ENCODE measurements at regions not wholly inside any gene's neighbourhood (a gene's known extent, or its start where the extent isn't known, plus 50 kb on each side); places are given as distances from the start of the nearest gene placed in this dataset.

DNA sequence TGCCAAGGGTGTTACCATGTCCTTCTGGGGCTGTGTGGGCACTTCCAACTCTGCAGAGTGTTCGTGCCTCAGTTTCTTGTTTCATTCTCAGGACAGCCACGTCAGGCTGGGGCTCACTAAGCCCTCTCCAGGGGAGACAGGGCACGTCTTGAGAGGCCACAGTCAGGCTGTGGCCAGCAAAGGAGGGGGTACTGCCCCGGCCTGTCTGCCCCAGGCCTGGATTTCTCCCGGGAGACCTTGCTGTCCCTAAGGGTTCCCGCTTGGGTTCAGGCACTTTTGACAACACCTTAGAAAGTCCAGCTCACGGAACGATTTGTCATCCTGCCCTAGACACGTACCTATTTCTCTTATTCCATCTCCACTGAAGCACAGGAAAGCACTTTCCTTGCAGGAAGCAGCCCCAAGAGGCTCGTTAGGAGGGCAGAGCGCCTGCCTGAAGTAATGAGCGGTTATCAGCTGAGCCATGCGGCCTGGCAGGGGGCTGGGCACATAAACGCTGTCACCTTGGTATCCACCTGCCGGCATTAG, 290.4 kb upstream of the RTL1 start:
- Histone ChIP-seq H3K27ac (no peak overlapping the region), H3K4me1 (no peaks in the 10 kb centered on the region), H3K36me3 (no peaks in the 10 kb centered on the region), H3K4me3 (no peak overlapping the region), H3K27me3 (no peaks in the 10 kb centered on the region), H3K9me3 (no peaks in the 10 kb centered on the region), H3K9ac (ENCODE audit: low read depth in 2 of 2, low read length in 2 of 2) (no peak overlapping the region)
- no peak for TF ChIP-seq CTCF (IDR thresholded peaks at IDR 0.05)
- DNase-seq, result no peak
- intact Hi-C loops (cut with DNase I), result no loop called here

DNA sequence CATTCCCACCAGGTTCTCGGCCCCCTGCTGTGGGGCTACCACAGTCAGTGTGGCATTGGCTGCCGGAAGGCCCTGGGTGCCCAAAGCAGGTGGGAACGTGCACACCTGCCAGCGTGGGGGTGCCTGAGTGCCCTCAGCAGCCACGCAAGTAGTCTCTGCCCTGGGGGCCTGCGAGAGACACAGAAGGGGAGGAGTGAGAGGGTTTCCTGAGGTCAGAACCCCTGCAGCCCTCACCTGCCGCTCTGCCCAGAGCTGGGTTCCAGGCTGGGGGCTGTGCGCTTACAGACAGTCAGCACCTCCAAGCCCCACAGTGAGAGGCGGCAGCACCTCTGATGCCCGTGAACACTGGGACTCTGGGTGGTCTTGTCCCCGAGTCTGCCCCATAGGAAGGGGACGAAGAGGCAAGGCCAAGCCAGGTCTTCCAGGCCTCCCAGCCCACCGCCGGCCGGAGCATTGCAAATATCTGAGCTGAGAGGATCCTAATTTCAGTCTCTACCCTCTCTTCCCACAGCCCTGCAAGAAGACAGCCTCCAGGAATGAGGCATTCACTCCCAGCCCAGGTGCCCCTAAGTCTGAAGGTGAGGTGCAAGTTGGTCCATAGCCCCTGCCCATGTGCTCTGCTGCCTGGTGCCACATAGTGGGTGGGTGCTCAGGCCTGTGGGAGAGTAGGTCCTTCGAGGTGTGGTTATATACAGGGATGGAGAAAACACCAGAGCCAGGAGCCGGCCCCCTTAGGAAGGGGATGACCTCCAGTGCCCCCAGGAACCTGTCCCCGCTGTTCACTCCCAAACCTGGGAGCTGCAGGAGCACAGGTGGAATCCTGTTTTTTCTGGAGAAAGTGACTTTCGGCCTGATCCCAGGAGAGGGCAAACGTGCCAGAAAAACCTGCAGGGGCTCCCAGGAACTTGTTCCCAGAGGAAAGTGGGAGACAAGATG, 291.1 kb upstream of the RTL1 start:
- intact Hi-C loops (cut with DNase I), result no loop called here
- H3K9me3 ChIP-seq, result no peaks in the 10 kb centered on the region
- no peak overlapping the region for H3K27ac ChIP-seq
- no peak overlapping the region for H3K9ac ChIP-seq (ENCODE audit: low read depth in 2 of 2, low read length in 2 of 2)
- H3K36me3 ChIP-seq, result no peaks in the 10 kb centered on the region
- no peaks in the 10 kb centered on the region for H3K27me3 ChIP-seq
- TF ChIP-seq CTCF (IDR thresholded peaks at IDR 0.05), result no peak
- DNase-seq, result no peak
- H3K4me1 ChIP-seq, result no peaks in the 10 kb centered on the region
- no peak overlapping the region for H3K4me3 ChIP-seq

DNA sequence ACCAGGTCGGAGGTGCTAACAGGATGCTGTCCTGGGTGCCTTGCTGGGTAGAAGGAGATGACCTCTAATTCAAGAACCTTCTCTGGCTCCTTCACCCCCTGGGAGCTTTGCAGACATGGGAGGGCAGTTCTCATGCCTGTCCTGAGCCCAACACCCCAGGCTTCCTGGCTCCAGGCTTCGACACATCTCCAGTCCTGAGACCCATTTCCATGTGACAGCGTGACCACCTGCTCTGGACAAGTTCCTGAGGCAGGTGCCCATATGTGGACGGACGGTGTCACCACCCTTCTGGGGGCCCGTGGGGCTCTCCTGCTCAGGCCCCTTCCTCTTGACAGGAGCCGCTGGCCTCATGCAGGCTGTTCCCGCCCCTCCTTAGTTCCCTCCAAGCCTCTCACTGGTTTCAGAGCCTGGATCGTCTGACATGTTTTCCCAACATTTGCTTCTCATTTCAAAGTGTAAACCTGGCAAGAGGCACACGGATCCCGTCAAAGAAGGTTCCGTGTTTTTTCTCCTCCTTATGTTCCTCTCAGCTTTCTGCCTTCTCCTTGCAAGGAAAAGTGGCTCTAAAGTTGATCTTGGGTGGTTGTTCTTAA, 291.9 kb upstream of the RTL1 start:
- TF ChIP-seq CTCF (IDR thresholded peaks at IDR 0.05), result no peak
- DNase-seq, result no peak
- Histone ChIP-seq H3K9me3 (no peaks in the 10 kb centered on the region), H3K9ac (ENCODE audit: low read depth in 2 of 2, low read length in 2 of 2) (no peak overlapping the region), H3K4me3 (no peak overlapping the region), H3K27ac (no peak overlapping the region), H3K27me3 (no peaks in the 10 kb centered on the region), H3K36me3 (no peaks in the 10 kb centered on the region), H3K4me1 (no peaks in the 10 kb centered on the region)
- intact Hi-C loops (cut with DNase I), result no loop called here

DNA sequence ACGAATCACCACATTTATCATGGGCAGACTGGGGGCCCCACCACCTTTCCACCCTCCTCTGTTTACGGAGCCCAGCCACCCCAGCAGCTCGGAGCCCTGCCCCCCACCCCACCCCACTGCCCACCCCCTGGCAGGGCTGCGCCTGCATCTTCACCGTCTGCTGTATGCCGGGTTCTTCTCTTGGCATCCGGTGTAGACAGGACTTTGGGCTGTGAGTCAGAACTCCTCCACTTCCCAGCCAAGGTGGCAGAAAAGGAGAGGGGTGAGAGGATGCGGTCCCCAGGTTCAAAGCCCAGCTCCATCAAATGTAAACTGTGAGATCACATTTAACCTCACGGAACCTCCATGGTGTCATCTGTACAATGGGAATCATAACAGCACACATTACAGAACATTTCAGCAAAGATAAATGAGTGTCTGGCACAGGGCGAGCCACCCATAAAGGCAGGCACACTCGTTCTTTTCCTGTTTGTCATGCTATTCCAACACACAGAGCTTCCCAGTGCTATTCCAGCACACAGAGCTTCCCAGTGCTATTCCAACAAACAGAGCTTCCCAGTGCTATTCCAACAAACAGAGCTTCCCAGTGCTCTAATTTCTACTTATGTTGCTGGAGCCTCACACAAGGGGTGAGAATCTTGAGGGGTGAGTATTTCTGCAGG, 292.7 kb upstream of the RTL1 start:
- Histone ChIP-seq H3K9me3 (no peaks in the 10 kb centered on the region), H3K4me3 (no peak overlapping the region), H3K9ac (ENCODE audit: low read depth in 2 of 2, low read length in 2 of 2) (no peak overlapping the region), H3K27me3 (no peaks in the 10 kb centered on the region), H3K27ac (no peak overlapping the region), H3K36me3 (no peaks in the 10 kb centered on the region), H3K4me1 (no peaks in the 10 kb centered on the region)
- DNase-seq, result no peak
- TF ChIP-seq CTCF (IDR thresholded peaks at IDR 0.05), result no peak
- intact Hi-C loops (cut with DNase I), result no loop called here

DNA sequence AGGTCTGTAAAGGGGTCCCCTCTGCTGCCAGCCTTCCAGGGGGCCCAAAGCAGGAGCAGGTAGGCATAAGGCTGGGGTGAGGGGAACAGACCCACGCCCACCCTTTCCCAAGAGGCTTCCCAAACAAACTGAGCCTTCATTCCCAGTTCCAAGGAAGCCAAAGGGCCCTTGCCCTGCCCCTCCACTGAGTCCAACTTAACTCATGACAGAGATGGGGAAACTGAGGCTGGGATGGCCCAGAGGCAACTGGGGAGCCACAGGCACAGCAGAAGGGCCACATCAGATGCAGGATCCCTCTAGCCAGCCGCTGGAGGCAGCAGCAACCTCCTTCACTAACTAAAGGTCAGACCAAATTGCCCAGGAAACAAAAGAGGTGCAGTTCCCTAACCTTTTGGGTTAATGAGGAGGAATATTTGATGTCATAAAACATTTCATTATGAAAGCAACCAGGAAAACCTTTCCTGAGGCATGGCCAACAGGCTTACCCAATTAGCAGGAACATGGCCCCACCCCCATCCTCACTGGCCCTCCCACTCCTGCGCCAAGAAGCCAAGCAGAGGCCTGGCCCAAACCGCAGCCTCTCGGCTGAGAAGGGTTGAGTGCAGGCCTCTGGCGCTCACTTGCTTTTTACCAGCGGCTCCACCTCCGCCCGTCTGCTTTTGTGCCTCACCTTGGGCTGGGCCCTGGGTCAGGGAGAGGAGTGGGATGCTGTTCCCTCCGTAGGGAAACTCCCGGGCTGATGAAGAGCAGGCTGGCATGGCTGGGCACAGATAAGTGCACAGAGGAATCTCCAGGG, 293.5 kb upstream of the RTL1 start:
- H3K36me3 ChIP-seq, result no peaks in the 10 kb centered on the region
- no peak for DNase-seq
- no peaks in the 10 kb centered on the region for H3K27me3 ChIP-seq
- H3K4me3 ChIP-seq, result no peak overlapping the region
- TF ChIP-seq CTCF (IDR thresholded peaks at IDR 0.05), result no peak
- H3K27ac ChIP-seq, result no peak overlapping the region
- H3K9ac ChIP-seq (ENCODE audit: low read depth in 2 of 2, low read length in 2 of 2), result no peak overlapping the region
- no peaks in the 10 kb centered on the region for H3K4me1 ChIP-seq
- H3K9me3 ChIP-seq, result no peaks in the 10 kb centered on the region
- intact Hi-C loops (cut with DNase I), result no loop called here

All from colonic mucosa (tissue), 4 donors.